ENCODE measurements at regions not wholly inside any gene's neighbourhood (a gene's known extent, or its start where the extent isn't known, plus 50 kb on each side); places are given as distances from the start of the nearest gene placed in this dataset.
"Not testable (repeated sequence)": the region's sequence is repeated elsewhere in the genome, so short reads cannot be mapped to it uniquely, and the experiment has no call there.

GRCh38 chr7:104956753-104957450 lies 57.1 kb upstream of the KMT2E start:
- no peak for DNase-seq

GRCh38 chr7:104958371-104958865 lies 55.6 kb upstream of the KMT2E start:
- no peak for DNase-seq

- DNase-seq = not testable (repeated sequence)
Observed at GRCh38 chr7:104959483-104959882, 54.5 kb upstream of the KMT2E start.

- DNase-seq = no peak
Observed at GRCh38 chr7:104960741-104961448, 53.1 kb upstream of the KMT2E start.

- DNase-seq = no peak
Observed at GRCh38 chr7:104961821-104962220, 52.2 kb upstream of the KMT2E start.

GRCh38 chr7:104962781-104963180 lies 51.2 kb upstream of the KMT2E start:
- no peak for DNase-seq

- DNase-seq = no peak
Observed at GRCh38 chr7:104963378-104963990, 50.5 kb upstream of the KMT2E start.

GRCh38 chr7:104963991-104964385 lies 50.0 kb upstream of the KMT2E start:
- peak; percentile 43 for DNase-seq
